ENCODE measurements at regions not wholly inside any gene's neighbourhood (a gene's known extent, or its start where the extent isn't known, plus 50 kb on each side); places are given as distances from the start of the nearest gene placed in this dataset.
"Not testable (repeated sequence)": the region's sequence is repeated elsewhere in the genome, so short reads cannot be mapped to it uniquely, and the experiment has no call there.

GRCh38 chr9:75459311-75459710 lies 371.0 kb downstream of the OSTF1 start:
- not testable (repeated sequence) for DNase-seq (ENCODE audit: low read depth)

- DNase-seq (ENCODE audit: low read depth) = no peak
Measured at GRCh38 chr9:75461183-75461582, 372.9 kb downstream of the OSTF1 start.

GRCh38 chr9:75462866-75463265 lies 374.6 kb downstream of the OSTF1 start:
- no peak for DNase-seq (ENCODE audit: low read depth)

- DNase-seq (ENCODE audit: low read depth) = no peak
Measured at GRCh38 chr9:75463871-75464270, 375.6 kb downstream of the OSTF1 start.

- no peak for DNase-seq (ENCODE audit: low read depth)
Measured at GRCh38 chr9:75464726-75465125, 376.4 kb downstream of the OSTF1 start.

- DNase-seq (ENCODE audit: low read depth) = no peak
Measured at GRCh38 chr9:75467142-75467541, 378.8 kb downstream of the OSTF1 start.

- DNase-seq (ENCODE audit: low read depth) = no peak
Measured at GRCh38 chr9:75471549-75472114, 383.3 kb downstream of the OSTF1 start.

GRCh38 chr9:75482566-75482965 lies 394.3 kb downstream of the OSTF1 start:
- no peak for DNase-seq (ENCODE audit: low read depth)

- DNase-seq (ENCODE audit: low read depth) = peak; percentile 3
Measured at GRCh38 chr9:75483636-75484035, 395.3 kb downstream of the OSTF1 start.

- DNase-seq (ENCODE audit: low read depth) = no peak
Measured at GRCh38 chr9:75487856-75488718, 399.8 kb downstream of the OSTF1 start.

- DNase-seq (ENCODE audit: low read depth) = no peak
Measured at GRCh38 chr9:75488719-75489110, 400.4 kb downstream of the OSTF1 start.

- no peak for DNase-seq (ENCODE audit: low read depth)
Measured at GRCh38 chr9:75490326-75490725, 400.1 kb upstream of the PCSK5 start.

GRCh38 chr9:75491533-75491932 lies 398.9 kb upstream of the PCSK5 start:
- no peak for DNase-seq (ENCODE audit: low read depth)

- DNase-seq (ENCODE audit: low read depth) = no peak
Measured at GRCh38 chr9:75499812-75500211, 390.7 kb upstream of the PCSK5 start.

- DNase-seq (ENCODE audit: low read depth) = no peak
Measured at GRCh38 chr9:75500479-75500878, 390.0 kb upstream of the PCSK5 start.

- DNase-seq (ENCODE audit: low read depth) = not testable (repeated sequence)
Measured at GRCh38 chr9:75500940-75501339, 389.5 kb upstream of the PCSK5 start.

- no peak for DNase-seq (ENCODE audit: low read depth)
Measured at GRCh38 chr9:75504721-75505120, 385.8 kb upstream of the PCSK5 start.

GRCh38 chr9:75505654-75506053 lies 384.8 kb upstream of the PCSK5 start:
- no peak for DNase-seq (ENCODE audit: low read depth)

GRCh38 chr9:75529463-75529862 lies 361.0 kb upstream of the PCSK5 start:
- DNase-seq (ENCODE audit: low read depth) = no peak

GRCh38 chr9:75531588-75531987 lies 358.9 kb upstream of the PCSK5 start:
- no peak for DNase-seq (ENCODE audit: low read depth)

- no peak for DNase-seq (ENCODE audit: low read depth)
Measured at GRCh38 chr9:75532233-75533050, 358.0 kb upstream of the PCSK5 start.

- no peak for DNase-seq (ENCODE audit: low read depth)
Measured at GRCh38 chr9:75539523-75539922, 350.9 kb upstream of the PCSK5 start.

- DNase-seq (ENCODE audit: low read depth) = no peak
Measured at GRCh38 chr9:75540185-75540584, 350.3 kb upstream of the PCSK5 start.

Data from HS-27A (cell line).